SK-N-SH treated with all-trans-retinoic acid at 6 μM for 48 hours (cell line): ENCODE measurements at regions not wholly inside any gene's neighbourhood (a gene's known extent, or its start where the extent isn't known, plus 50 kb on each side); places are given as distances from the start of the nearest gene placed in this dataset.

Experiments used
- ATAC-seq: fragments of 200-7000 bp; cut with Tn5 transposase; 3 replicates; pipeline ENCODE4 v1.9.1; 2020; ENCODE audit warnings: mild to moderate bottlenecking, moderate library complexity
- ARNTL ChIP-seq: fragments of 450-650 bp; formaldehyde crosslinking; IDR thresholded peaks from 2 replicates; pipeline ENCODE4 v1.5.0; 2020; ENCODE audit warnings: low read depth, mild to moderate bottlenecking, moderate library complexity, borderline replicate concordance
- BACH2 ChIP-seq: fragments of 250-450 bp; sonication (Bioruptor Pico); IDR thresholded peaks from 2 replicates; pipeline ENCODE4 v1.9.0; 2021; ENCODE audit warnings: mild to moderate bottlenecking, borderline replicate concordance
- CSDC2 ChIP-seq: fragments of 250-450 bp; sonication (Bioruptor Pico); IDR thresholded peaks from 2 replicates; pipeline ENCODE4 v1.5.0; 2020; ENCODE audit warnings: mild to moderate bottlenecking, moderate library complexity
- CSRNP3 ChIP-seq: fragments of 250-450 bp; sonication (Bioruptor Pico); IDR thresholded peaks from 2 replicates; pipeline ENCODE4 v1.5.1; 2021; ENCODE audit warnings: mild to moderate bottlenecking, moderate library complexity
- ESRRG ChIP-seq: fragments of 250-450 bp; sonication (Bioruptor Pico); IDR thresholded peaks from 2 replicates; pipeline ENCODE4 v1.6.1; 2021; ENCODE audit warnings: mild to moderate bottlenecking
- GLIS3 ChIP-seq: fragments of 250-450 bp; sonication (Bioruptor Pico); IDR thresholded peaks from 2 replicates; pipeline ENCODE4 v1.5.0; 2020; ENCODE audit warnings: mild to moderate bottlenecking, moderate library complexity
- ISL1 ChIP-seq: fragments of 250-450 bp; sonication (Bioruptor Pico); IDR thresholded peaks from 2 replicates; pipeline ENCODE4 v2.1.2; 2022; ENCODE audit warnings: mild to moderate bottlenecking, moderate library complexity
- OSR1 ChIP-seq: fragments of 250-450 bp; sonication (Bioruptor Pico); IDR thresholded peaks from 2 replicates; pipeline ENCODE4 v1.8.0; 2022; ENCODE audit warnings: moderate library complexity, mild to moderate bottlenecking, inconsistent platforms
- PATZ1 ChIP-seq: fragments of 250-450 bp; sonication (Bioruptor Pico); IDR thresholded peaks from 2 replicates; pipeline ENCODE4 v1.8.0; 2020; ENCODE audit warnings: mild to moderate bottlenecking, moderate library complexity, borderline replicate concordance
- POU6F1 ChIP-seq: fragments of 250-450 bp; sonication (Bioruptor Pico); IDR thresholded peaks from 2 replicates; pipeline ENCODE4 v1.8.0; 2021; ENCODE audit warnings: low read depth, mild to moderate bottlenecking, moderate library complexity, borderline replicate concordance
- SNAI2 ChIP-seq: fragments of 250-450 bp; sonication (Bioruptor Pico); IDR thresholded peaks from 2 replicates; pipeline ENCODE4 v1.5.0; 2020; ENCODE audit warnings: mild to moderate bottlenecking, moderate library complexity
- TCF4 ChIP-seq: fragments of 250-450 bp; sonication (Bioruptor Pico); IDR thresholded peaks from 2 replicates; pipeline ENCODE4 v1.8.0; 2021; ENCODE audit warnings: mild to moderate bottlenecking, moderate library complexity, borderline replicate concordance
- TOX ChIP-seq: fragments of 250-450 bp; sonication (Bioruptor Pico); IDR thresholded peaks from 2 replicates; pipeline ENCODE4 v1.8.0; 2021; ENCODE audit warnings: mild to moderate bottlenecking, moderate library complexity, borderline replicate concordance
- TSHZ2 ChIP-seq: fragments of 250-450 bp; sonication (Bioruptor Pico); IDR thresholded peaks from 2 replicates; pipeline ENCODE4 v1.5.0; 2020; ENCODE audit warnings: mild to moderate bottlenecking, moderate library complexity
- ZC3H10 ChIP-seq: fragments of 250-450 bp; sonication (Bioruptor Pico); IDR thresholded peaks from 2 replicates; pipeline ENCODE4 v1.5.1; 2021; ENCODE audit warnings: mild to moderate bottlenecking, moderate library complexity
- ZFP3 ChIP-seq: fragments of 250-450 bp; sonication (Bioruptor Pico); IDR thresholded peaks from 2 replicates; pipeline ENCODE4 v1.5.0; 2020; ENCODE audit warnings: mild to moderate bottlenecking, moderate library complexity
- ZFP30 ChIP-seq: fragments of 450-650 bp; formaldehyde crosslinking; IDR thresholded peaks from 2 replicates; pipeline ENCODE4 v1.5.0; 2022; ENCODE audit warnings: mild to moderate bottlenecking, moderate library complexity
- ZNF70 ChIP-seq: fragments of 450-650 bp; formaldehyde crosslinking; IDR thresholded peaks from 2 replicates; pipeline ENCODE4 v1.5.0; 2020; ENCODE audit warnings: mild to moderate bottlenecking, moderate library complexity
- ZNF8 ChIP-seq: fragments of 450-650 bp; formaldehyde crosslinking; IDR thresholded peaks from 2 replicates; pipeline ENCODE4 v1.5.0; 2020; ENCODE audit warnings: mild to moderate bottlenecking, moderate library complexity

GRCh38 chr1:209256766-209257350 lies 326.7 kb upstream of the CAMK1G start (continued):
- no peak for TF ChIP-seq ZFP3

- TF ChIP-seq POU6F1 (CRISPR knock-in tag) = no peak
- no peak for TF ChIP-seq TSHZ2
- no peak for TF ChIP-seq ZNF70 (CRISPR knock-in tag)
- TF ChIP-seq ZFP3 = no peak
- TF ChIP-seq CSDC2 = no peak
- no peak for TF ChIP-seq ZC3H10
- TF ChIP-seq ZFP30 (CRISPR knock-in tag) = no peak
- TF ChIP-seq TCF4 (CRISPR knock-in tag) = no peak
- no peak for TF ChIP-seq TOX (CRISPR knock-in tag)
- no peak for TF ChIP-seq BACH2 (CRISPR knock-in tag)
- TF ChIP-seq CSRNP3 (CRISPR knock-in tag) = no peak
Measured at GRCh38 chr1:209257454-209257853, 326.1 kb upstream of the CAMK1G start.

GRCh38 chr1:209260136-209260535 lies 323.4 kb upstream of the CAMK1G start:
- TF ChIP-seq CSDC2 (no peak), TCF4 (CRISPR knock-in tag) (no peak), PATZ1 (CRISPR knock-in tag) (no peak), ZFP30 (CRISPR knock-in tag) (no peak), ISL1 (CRISPR knock-in tag) (no peak), ZNF70 (CRISPR knock-in tag) (no peak), CSRNP3 (CRISPR knock-in tag) (no peak), TSHZ2 (no peak), ZNF8 (CRISPR knock-in tag) (no peak), ARNTL (no peak), ESRRG (CRISPR knock-in tag) (no peak), BACH2 (CRISPR knock-in tag) (no peak), OSR1 (CRISPR knock-in tag) (no peak), SNAI2 (no peak), GLIS3 (no peak), POU6F1 (CRISPR knock-in tag) (no peak)
- ATAC-seq = no peak

More at GRCh38 chr1:209257454-209257853, 326.1 kb upstream of the CAMK1G start:
- ATAC-seq = no peak
